Fibroblast of peridontal ligament (primary cell): ENCODE measurements at regions not wholly inside any gene's neighbourhood (a gene's known extent, or its start where the extent isn't known, plus 50 kb on each side); places are given as distances from the start of the nearest gene placed in this dataset.

ENCODE experiments used
- DNase-seq: peaks from one replicate; pipeline ENCODE4 v3.0.0-alpha.2; 2010; ENCODE audit errors: extremely low read depth

- DNase-seq = no peak
Observed at GRCh38 chr5:29963956-29964355, 1229.5 kb upstream of the CDH6 start.

- no peak for DNase-seq
Observed at GRCh38 chr5:29960323-29960722, 1233.2 kb upstream of the CDH6 start.

- DNase-seq = no peak
Observed at GRCh38 chr5:29950416-29951145, 1242.9 kb upstream of the CDH6 start.

- DNase-seq = no peak
Observed at GRCh38 chr5:29949301-29949872, 1244.1 kb upstream of the CDH6 start.

GRCh38 chr5:29944327-29944726 lies 1249.2 kb upstream of the CDH6 start:
- no peak for DNase-seq

- no peak for DNase-seq
Observed at GRCh38 chr5:29942089-29942488, 1251.4 kb upstream of the CDH6 start.

- DNase-seq = no peak
Observed at GRCh38 chr5:29939988-29940387, 1253.5 kb upstream of the CDH6 start.

- DNase-seq = no peak
Observed at GRCh38 chr5:29935371-29935770, 1258.1 kb upstream of the CDH6 start.

GRCh38 chr5:29930316-29930715 lies 1263.2 kb upstream of the CDH6 start:
- DNase-seq = no peak

- no peak for DNase-seq
Observed at GRCh38 chr5:29924107-29924506, 1269.4 kb upstream of the CDH6 start.

- no peak for DNase-seq
Observed at GRCh38 chr5:29905626-29906353, 1287.7 kb upstream of the CDH6 start.

GRCh38 chr5:29902859-29903258 lies 1290.6 kb upstream of the CDH6 start:
- DNase-seq = no peak

- DNase-seq = no peak
Observed at GRCh38 chr5:29899583-29899982, 1293.9 kb upstream of the CDH6 start.

GRCh38 chr5:29897916-29898315 lies 1295.6 kb upstream of the CDH6 start:
- DNase-seq = no peak

- no peak for DNase-seq
Observed at GRCh38 chr5:29896646-29897045, 1296.8 kb upstream of the CDH6 start.

- DNase-seq = no peak
Observed at GRCh38 chr5:29894668-29895067, 1298.8 kb upstream of the CDH6 start.

- DNase-seq = no peak
Observed at GRCh38 chr5:29889051-29889450, 1304.4 kb upstream of the CDH6 start.

GRCh38 chr5:29885595-29885994 lies 1307.9 kb upstream of the CDH6 start:
- DNase-seq = no peak

- no peak for DNase-seq
Observed at GRCh38 chr5:29882036-29882435, 1311.5 kb upstream of the CDH6 start.

GRCh38 chr5:29879401-29879800 lies 1314.1 kb upstream of the CDH6 start:
- no peak for DNase-seq

GRCh38 chr5:29878599-29878998 lies 1314.9 kb upstream of the CDH6 start:
- no peak for DNase-seq

- no peak for DNase-seq
Observed at GRCh38 chr5:29867155-29867554, 1326.3 kb upstream of the CDH6 start.

GRCh38 chr5:29853711-29854220 lies 1339.7 kb upstream of the CDH6 start:
- DNase-seq = no peak
